ENCODE measurements at regions not wholly inside any gene's neighbourhood (a gene's known extent, or its start where the extent isn't known, plus 50 kb on each side); places are given as distances from the start of the nearest gene placed in this dataset.

- no peak overlapping the region for H3K27ac ChIP-seq
- DNase-seq (ENCODE audit: low read depth, low spot score), result no peak
Measured at GRCh38 chr9:26339796-26340195, 552.8 kb downstream of the CAAP1 start.

- no peak for DNase-seq (ENCODE audit: low read depth, low spot score)
- H3K27ac ChIP-seq, result no peak overlapping the region
Measured at GRCh38 chr9:26335116-26335515, 557.5 kb downstream of the CAAP1 start.

- H3K27ac ChIP-seq, result no peak overlapping the region
- no peak for DNase-seq (ENCODE audit: low read depth, low spot score)
Measured at GRCh38 chr9:26334706-26335105, 557.9 kb downstream of the CAAP1 start.

GRCh38 chr9:26331223-26331622 lies 561.4 kb downstream of the CAAP1 start:
- no peak overlapping the region for H3K27ac ChIP-seq
- DNase-seq (ENCODE audit: low read depth, low spot score), result no peak

GRCh38 chr9:26329974-26330373 lies 562.6 kb downstream of the CAAP1 start:
- DNase-seq (ENCODE audit: low read depth, low spot score), result no peak
- no peak overlapping the region for H3K27ac ChIP-seq

GRCh38 chr9:26326563-26326962 lies 566.0 kb downstream of the CAAP1 start:
- no peak overlapping the region for H3K27ac ChIP-seq
- no peak for DNase-seq (ENCODE audit: low read depth, low spot score)

- no peak for DNase-seq (ENCODE audit: low read depth, low spot score)
Measured at GRCh38 chr9:26325444-26325829, 567.2 kb downstream of the CAAP1 start.

GRCh38 chr9:26324786-26325443 lies 567.7 kb downstream of the CAAP1 start:
- no peak overlapping the region for H3K27ac ChIP-seq
- no peak for DNase-seq (ENCODE audit: low read depth, low spot score)

More at GRCh38 chr9:26325444-26325829, 567.2 kb downstream of the CAAP1 start:
- no peak overlapping the region for H3K27ac ChIP-seq

GRCh38 chr9:26321935-26322334 lies 570.7 kb downstream of the CAAP1 start:
- no peak overlapping the region for H3K27ac ChIP-seq
- DNase-seq (ENCODE audit: low read depth, low spot score), result no peak

- DNase-seq (ENCODE audit: low read depth, low spot score), result no peak
- H3K27ac ChIP-seq, result no peak overlapping the region
Measured at GRCh38 chr9:26319859-26320258, 572.7 kb downstream of the CAAP1 start.

GRCh38 chr9:26313108-26313507 lies 579.5 kb downstream of the CAAP1 start:
- DNase-seq (ENCODE audit: low read depth, low spot score), result no peak
- no peak overlapping the region for H3K27ac ChIP-seq

GRCh38 chr9:26311463-26311995 lies 581.1 kb downstream of the CAAP1 start:
- DNase-seq (ENCODE audit: low read depth, low spot score), result no peak
- H3K27ac ChIP-seq, result no peak overlapping the region

GRCh38 chr9:26310294-26310693 lies 582.3 kb downstream of the CAAP1 start:
- no peak overlapping the region for H3K27ac ChIP-seq

GRCh38 chr9:26308328-26308727 lies 584.3 kb downstream of the CAAP1 start:
- no peak overlapping the region for H3K27ac ChIP-seq
- no peak for DNase-seq (ENCODE audit: low read depth, low spot score)

More at GRCh38 chr9:26310294-26310693, 582.3 kb downstream of the CAAP1 start:
- peak; percentile 0 for DNase-seq (ENCODE audit: low read depth, low spot score)

- no peak for DNase-seq (ENCODE audit: low read depth, low spot score)
- H3K27ac ChIP-seq, result no peak overlapping the region
Measured at GRCh38 chr9:26301659-26302058, 590.9 kb downstream of the CAAP1 start.

GRCh38 chr9:26301046-26301445 lies 591.6 kb downstream of the CAAP1 start:
- no peak for DNase-seq (ENCODE audit: low read depth, low spot score)
- no peak overlapping the region for H3K27ac ChIP-seq

GRCh38 chr9:26296910-26297572 lies 595.6 kb downstream of the CAAP1 start:
- no peak overlapping the region for H3K27ac ChIP-seq
- no peak for DNase-seq (ENCODE audit: low read depth, low spot score)

- no peak for DNase-seq (ENCODE audit: low read depth, low spot score)
- H3K27ac ChIP-seq, result no peak overlapping the region
Measured at GRCh38 chr9:26292943-26293342, 599.7 kb downstream of the CAAP1 start.

- DNase-seq (ENCODE audit: low read depth, low spot score), result no peak
Measured at GRCh38 chr9:26271495-26272122, 593.4 kb upstream of the TUSC1 start.

GRCh38 chr9:26266146-26266793 lies 588.0 kb upstream of the TUSC1 start:
- no peak overlapping the region for H3K27ac ChIP-seq
- DNase-seq (ENCODE audit: low read depth, low spot score), result no peak

More at GRCh38 chr9:26271495-26272122, 593.4 kb upstream of the TUSC1 start:
- H3K27ac ChIP-seq, result no peak overlapping the region
